ENCODE measurements at regions not wholly inside any gene's neighbourhood (a gene's known extent, or its start where the extent isn't known, plus 50 kb on each side); places are given as distances from the start of the nearest gene placed in this dataset.

DNA sequence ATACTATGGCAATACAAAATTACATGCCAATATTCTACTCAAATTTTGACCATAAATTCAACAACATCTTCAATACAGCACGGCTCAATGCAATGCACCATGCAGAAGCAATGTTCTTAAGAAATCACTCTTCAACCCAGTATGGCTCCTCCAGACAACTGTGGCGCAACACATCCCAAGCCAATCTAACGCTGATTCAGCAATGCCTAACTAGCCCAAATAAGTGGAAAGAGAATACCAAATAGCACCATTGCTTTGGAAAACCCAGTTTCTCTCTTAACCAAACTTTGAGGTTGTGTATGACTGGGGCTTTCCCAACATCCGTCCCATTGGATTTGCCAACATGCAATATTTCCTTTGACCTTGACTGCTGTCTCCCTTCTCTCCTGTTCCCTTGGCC lies 211.1 kb upstream of the TBX3 start:
- ATAC-seq (no peak), DNase-seq (no peak)
- Mint-ChIP-seq H3K9me3 (peaks cover 3% of the 10 kb centered on the region), H3K4me3 (no peak overlapping the region), H3K27me3 (ENCODE audit: low read depth) (no peaks in the 10 kb centered on the region), H3K36me3 (ENCODE audit: insufficient read depth) (no peaks in the 10 kb centered on the region), H3K4me1 (ENCODE audit: low read depth) (no peaks in the 10 kb centered on the region)

DNA sequence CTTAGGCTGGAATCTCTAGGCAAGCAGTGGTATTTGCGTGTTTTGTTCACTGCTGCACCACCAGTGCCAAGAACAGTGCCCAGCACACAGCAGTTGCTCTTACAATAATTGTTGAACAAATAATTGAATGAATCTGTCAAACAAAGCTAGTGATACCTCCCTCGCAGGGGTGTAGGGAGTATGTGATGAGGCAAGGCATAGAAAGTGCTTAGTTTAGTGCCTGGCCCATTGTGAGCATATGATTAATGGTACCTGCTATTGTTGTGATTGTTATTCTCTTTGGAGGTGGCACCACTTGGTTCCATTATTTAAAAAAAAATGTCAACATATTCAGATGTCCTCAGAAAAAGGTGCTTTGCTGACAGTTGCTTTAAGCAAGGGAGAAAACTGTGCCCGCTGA lies 210.1 kb upstream of the TBX3 start:
- Mint-ChIP-seq H3K9me3 (peaks cover 3% of the 10 kb centered on the region), H3K27me3 (ENCODE audit: low read depth) (no peaks in the 10 kb centered on the region), H3K4me3 (no peak overlapping the region), H3K36me3 (ENCODE audit: insufficient read depth) (no peaks in the 10 kb centered on the region), H3K4me1 (ENCODE audit: low read depth) (no peaks in the 10 kb centered on the region)
- DNase-seq (no peak), ATAC-seq (no peak)

DNA sequence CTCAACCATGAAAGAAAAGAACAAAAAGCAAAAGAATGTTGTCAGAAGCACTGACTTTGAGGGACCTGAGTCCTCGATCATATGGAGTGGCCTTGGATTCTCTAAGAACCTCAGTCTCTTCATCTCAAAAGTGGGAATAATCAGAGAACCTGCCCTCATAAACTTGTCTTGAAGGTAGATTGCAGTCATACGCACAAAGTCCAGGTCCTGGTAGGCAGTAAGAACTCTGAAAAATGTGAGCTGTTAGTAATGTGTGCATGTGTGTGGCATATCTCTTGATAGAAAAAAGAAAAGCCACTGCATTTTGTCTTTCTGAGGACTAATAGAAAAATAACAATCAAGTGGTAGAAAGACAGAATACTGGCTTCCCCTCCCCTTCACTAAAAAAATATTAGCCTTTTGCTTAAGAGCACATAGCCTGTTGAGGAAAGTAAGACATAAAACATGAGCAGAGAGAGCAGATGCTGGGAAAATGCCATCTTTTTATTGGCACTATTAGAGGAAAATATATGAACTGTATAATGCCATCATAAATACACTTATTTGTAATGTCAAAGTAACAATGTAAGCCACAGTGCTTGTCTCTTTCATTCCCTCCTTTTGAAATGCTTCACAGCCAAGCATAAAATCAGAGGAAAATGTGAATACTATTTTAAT lies 205.1 kb upstream of the TBX3 start:
- H3K36me3 Mint-ChIP-seq (ENCODE audit: insufficient read depth) = no peaks in the 10 kb centered on the region
- DNase-seq = no peak
- H3K9me3 Mint-ChIP-seq = no peaks in the 10 kb centered on the region
- no peaks in the 10 kb centered on the region for H3K27me3 Mint-ChIP-seq (ENCODE audit: low read depth)
- H3K4me3 Mint-ChIP-seq = no peak overlapping the region
- H3K4me1 Mint-ChIP-seq (ENCODE audit: low read depth) = no peaks in the 10 kb centered on the region
- ATAC-seq = no peak

DNA sequence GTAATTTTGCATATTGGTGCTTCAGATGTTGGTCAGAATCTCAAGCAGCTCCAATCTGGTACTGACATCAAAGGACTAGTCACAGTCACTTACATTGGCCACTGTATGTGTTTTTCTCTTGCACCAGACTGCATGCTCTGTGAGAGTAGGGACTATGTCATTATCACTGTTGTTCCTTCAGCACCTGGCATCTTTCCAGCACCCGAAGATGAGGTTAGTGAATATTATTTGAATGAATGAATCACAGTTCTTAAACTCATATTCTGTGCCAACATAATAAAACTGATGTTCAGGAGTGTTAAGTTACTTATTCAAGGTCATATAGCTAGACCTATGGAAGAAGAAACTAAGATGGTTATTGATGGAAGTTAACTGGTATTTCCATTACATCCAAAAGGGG lies 204.5 kb upstream of the TBX3 start:
- DNase-seq (no peak), ATAC-seq (no peak)
- Mint-ChIP-seq H3K4me3 (no peak overlapping the region), H3K9me3 (no peaks in the 10 kb centered on the region), H3K27me3 (ENCODE audit: low read depth) (no peaks in the 10 kb centered on the region), H3K36me3 (ENCODE audit: insufficient read depth) (no peaks in the 10 kb centered on the region), H3K4me1 (ENCODE audit: low read depth) (no peaks in the 10 kb centered on the region)

DNA sequence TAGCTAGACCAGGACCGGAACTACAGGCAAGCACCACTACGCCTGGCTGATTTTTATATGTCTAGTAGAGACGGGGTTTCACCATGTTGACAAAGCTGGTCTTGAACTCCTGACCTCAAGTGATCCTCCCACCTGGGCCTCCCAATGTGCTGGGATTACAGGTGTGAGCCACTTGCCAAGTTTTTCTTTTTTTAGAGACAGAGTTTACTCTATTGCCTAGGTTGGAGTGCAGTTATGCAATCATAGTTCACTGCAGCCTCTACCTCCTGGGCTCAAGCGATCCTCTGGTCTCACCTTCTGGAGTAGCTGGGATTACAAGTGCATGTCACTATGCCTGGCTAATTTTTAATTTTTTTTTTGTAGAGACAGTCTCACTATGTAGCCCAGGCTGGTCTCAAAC lies 201.5 kb upstream of the TBX3 start:
- Mint-ChIP-seq H3K36me3 (ENCODE audit: insufficient read depth) (no peaks in the 10 kb centered on the region), H3K4me1 (ENCODE audit: low read depth) (no peaks in the 10 kb centered on the region), H3K9me3 (peaks cover 5% of the 10 kb centered on the region), H3K27me3 (ENCODE audit: low read depth) (peaks cover 3% of the 10 kb centered on the region), H3K4me3 (no peak overlapping the region)
- ATAC-seq = no peak
- no peak for DNase-seq

DNA sequence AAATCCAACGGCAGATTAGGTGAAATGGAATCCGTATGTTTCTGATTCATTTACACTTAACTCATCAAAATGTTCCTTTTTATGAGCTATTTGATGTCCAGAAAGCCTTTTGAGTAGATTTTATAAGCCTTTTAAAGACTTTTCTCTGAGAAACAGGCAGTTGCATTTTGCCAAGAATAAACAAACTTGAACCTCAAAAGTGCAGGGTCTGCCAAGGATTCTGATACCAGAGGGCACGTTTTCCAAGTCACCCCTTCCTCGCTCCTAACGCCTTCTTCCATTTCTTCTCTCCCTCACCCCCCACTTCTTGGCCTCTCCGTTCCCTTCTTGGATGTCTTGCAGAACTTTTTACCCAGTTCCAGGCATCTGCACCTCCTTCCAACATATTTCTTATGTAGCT lies 200.6 kb upstream of the TBX3 start:
- peaks cover 5% of the 10 kb centered on the region for H3K9me3 Mint-ChIP-seq

DNA sequence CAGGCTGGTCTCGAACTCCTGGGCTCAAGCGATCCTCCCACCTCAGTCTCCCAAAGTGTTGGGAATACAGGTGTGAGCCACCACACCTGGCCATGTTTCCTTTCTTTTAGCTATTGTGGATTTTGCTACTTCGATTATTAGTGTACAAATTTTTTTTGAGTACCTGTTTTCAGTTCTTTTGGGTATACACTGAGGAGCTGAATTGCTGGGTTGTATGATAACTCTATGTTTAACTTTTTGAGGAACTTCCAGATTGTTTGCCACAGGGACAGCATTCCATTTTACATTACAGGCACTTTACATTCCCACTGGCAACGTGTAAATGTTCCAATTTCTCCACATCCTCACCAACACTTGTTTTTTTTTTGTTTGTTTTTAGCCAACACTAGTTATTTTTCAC lies 198.1 kb upstream of the TBX3 start:
- Mint-ChIP-seq H3K36me3 (ENCODE audit: insufficient read depth) (no peaks in the 10 kb centered on the region), H3K27me3 (ENCODE audit: low read depth) (peaks cover 3% of the 10 kb centered on the region), H3K9me3 (peaks cover 5% of the 10 kb centered on the region), H3K4me3 (no peak overlapping the region), H3K4me1 (ENCODE audit: low read depth) (no peaks in the 10 kb centered on the region)
- no peak for DNase-seq
- no peak for ATAC-seq

More for the DNA sequence above, 200.6 kb upstream of the TBX3 start:
- Mint-ChIP-seq H3K4me3 (no peak overlapping the region), H3K27me3 (ENCODE audit: low read depth) (peaks cover 3% of the 10 kb centered on the region), H3K36me3 (ENCODE audit: insufficient read depth) (no peaks in the 10 kb centered on the region), H3K4me1 (ENCODE audit: low read depth) (no peaks in the 10 kb centered on the region)
- no peak for ATAC-seq
- DNase-seq = no peak

DNA sequence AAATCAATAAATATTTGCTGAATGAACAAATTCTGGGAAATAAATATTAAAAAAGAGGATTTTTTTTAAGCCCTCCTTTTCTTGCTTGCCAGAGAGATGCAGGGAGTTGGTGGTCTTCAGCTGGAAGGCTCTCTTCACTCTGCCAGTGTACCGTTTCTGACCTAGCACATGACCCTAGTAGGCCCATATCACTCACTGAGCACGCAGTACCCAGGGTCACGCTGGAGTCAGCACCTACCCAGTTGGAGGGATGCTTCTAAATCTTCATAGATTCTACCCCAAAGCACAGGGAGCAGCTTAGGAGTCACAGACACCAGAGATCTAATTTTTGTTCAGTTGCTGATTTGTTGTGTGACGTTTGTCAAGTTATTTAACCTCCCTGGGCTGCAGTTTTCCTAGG lies 195.4 kb upstream of the TBX3 start:
- Mint-ChIP-seq H3K27me3 (ENCODE audit: low read depth) (peaks cover 3% of the 10 kb centered on the region), H3K9me3 (peaks cover 5% of the 10 kb centered on the region), H3K36me3 (ENCODE audit: insufficient read depth) (no peaks in the 10 kb centered on the region), H3K4me3 (no peak overlapping the region), H3K4me1 (ENCODE audit: low read depth) (no peaks in the 10 kb centered on the region)
- DNase-seq (no peak), ATAC-seq (no peak)

DNA sequence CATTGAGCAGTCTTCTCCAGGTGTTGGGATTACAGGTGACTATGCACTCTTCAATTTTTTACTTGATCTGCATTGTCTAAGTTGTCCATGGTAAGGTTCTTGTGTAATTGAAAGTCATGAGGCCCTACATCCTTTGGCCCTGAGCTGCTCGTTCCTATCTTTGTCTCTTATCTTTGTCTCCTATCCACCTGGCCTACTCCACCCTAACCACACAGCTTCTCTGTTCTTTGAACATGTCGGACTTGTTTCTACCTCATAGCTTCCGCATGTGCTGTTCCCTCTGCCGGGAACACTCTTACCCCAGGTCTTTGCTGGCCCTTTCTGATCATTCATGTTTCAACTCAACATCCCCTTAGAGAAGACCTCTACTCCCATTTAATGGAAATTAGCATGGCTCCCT lies 194.8 kb upstream of the TBX3 start:
- H3K4me3 Mint-ChIP-seq = no peak overlapping the region
- DNase-seq = no peak
- H3K27me3 Mint-ChIP-seq (ENCODE audit: low read depth) = peaks cover 3% of the 10 kb centered on the region
- no peaks in the 10 kb centered on the region for H3K4me1 Mint-ChIP-seq (ENCODE audit: low read depth)
- H3K9me3 Mint-ChIP-seq = peaks cover 5% of the 10 kb centered on the region
- H3K36me3 Mint-ChIP-seq (ENCODE audit: insufficient read depth) = no peaks in the 10 kb centered on the region
- no peak for ATAC-seq

DNA sequence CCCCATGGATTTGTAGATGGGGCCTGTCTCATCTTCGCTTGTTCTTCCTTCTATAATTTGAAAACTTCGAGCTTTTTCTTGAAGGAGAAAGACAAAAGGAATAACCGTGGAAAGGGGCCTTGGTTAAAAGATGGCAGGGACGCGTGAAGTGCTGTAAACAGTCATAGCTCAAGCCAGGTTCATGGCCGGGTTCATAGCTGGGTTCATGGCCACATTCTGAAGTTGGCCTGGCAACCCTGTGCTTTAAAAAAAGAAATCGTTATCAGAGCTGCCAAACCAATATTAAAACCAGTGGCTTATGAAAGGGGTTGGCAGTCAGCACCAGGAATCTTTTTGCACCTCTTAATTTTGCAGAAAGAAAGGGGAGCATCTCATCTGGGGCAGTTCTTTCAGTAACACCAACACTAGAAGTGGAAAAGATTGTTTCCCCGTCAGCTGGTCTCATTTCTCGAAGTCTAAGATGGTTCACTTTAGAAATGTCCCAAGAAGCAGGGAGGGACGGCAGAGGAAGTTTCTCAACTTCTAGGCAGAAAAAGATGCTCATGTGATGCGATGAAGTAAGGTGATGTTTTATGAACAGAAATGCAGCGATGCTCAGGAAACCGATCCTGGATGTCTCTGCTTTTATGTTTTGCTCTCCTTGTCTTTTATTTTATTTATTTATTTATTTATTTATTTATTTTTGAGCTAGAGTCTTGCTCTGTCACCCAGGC lies 193.1 kb upstream of the TBX3 start:
- no peak for ATAC-seq
- Mint-ChIP-seq H3K4me3 (no peak overlapping the region), H3K36me3 (ENCODE audit: insufficient read depth) (no peaks in the 10 kb centered on the region), H3K27me3 (ENCODE audit: low read depth) (no peaks in the 10 kb centered on the region), H3K9me3 (no peaks in the 10 kb centered on the region), H3K4me1 (ENCODE audit: low read depth) (no peaks in the 10 kb centered on the region)
- no peak for DNase-seq

DNA sequence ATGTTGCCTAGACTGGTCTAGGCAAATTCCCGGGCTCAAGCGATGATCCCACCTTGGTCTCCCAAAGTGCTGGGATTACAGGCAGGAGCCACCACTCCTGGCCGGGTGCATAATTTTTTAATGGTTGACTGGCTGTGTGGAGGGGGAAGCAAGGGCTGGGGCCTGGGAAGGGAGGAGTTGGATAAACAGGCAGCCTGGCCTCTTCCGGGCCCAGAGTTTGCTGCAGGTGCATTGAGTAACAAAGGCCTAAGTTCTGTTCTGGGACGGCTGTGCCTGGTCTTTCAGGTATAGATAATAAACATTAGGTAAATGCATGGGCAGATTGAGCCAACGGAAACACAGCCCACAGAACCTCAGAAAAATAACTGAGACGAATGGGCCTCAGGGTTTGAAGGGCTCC lies 191.3 kb upstream of the TBX3 start:
- Mint-ChIP-seq H3K36me3 (ENCODE audit: insufficient read depth) (no peaks in the 10 kb centered on the region), H3K4me1 (ENCODE audit: low read depth) (no peaks in the 10 kb centered on the region), H3K4me3 (no peak overlapping the region), H3K9me3 (no peaks in the 10 kb centered on the region), H3K27me3 (ENCODE audit: low read depth) (no peaks in the 10 kb centered on the region)
- no peak for ATAC-seq
- DNase-seq = no peak

DNA sequence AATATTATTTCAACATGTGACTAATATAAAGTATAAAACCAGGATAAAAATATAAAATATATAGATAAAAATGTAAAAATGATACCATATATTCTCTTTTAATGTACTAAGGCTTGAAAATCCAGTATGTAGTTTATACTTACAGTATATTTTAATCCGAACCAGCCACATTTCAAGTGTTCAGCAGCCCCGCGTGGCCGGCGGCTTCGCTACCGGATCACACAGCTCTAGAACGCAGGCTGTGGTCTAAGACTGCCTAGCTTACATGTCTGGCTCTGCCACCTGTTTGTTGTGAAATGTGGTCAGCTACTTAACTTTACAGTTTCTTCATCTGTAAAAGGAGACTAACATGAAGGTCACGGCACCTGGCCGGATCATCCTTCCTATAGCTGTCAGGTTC lies 189.7 kb upstream of the TBX3 start:
- Mint-ChIP-seq H3K4me1 (ENCODE audit: low read depth) (no peaks in the 10 kb centered on the region), H3K9me3 (no peaks in the 10 kb centered on the region), H3K27me3 (ENCODE audit: low read depth) (no peaks in the 10 kb centered on the region), H3K36me3 (ENCODE audit: insufficient read depth) (no peaks in the 10 kb centered on the region), H3K4me3 (no peak overlapping the region)
- no peak for DNase-seq
- ATAC-seq = no peak

DNA sequence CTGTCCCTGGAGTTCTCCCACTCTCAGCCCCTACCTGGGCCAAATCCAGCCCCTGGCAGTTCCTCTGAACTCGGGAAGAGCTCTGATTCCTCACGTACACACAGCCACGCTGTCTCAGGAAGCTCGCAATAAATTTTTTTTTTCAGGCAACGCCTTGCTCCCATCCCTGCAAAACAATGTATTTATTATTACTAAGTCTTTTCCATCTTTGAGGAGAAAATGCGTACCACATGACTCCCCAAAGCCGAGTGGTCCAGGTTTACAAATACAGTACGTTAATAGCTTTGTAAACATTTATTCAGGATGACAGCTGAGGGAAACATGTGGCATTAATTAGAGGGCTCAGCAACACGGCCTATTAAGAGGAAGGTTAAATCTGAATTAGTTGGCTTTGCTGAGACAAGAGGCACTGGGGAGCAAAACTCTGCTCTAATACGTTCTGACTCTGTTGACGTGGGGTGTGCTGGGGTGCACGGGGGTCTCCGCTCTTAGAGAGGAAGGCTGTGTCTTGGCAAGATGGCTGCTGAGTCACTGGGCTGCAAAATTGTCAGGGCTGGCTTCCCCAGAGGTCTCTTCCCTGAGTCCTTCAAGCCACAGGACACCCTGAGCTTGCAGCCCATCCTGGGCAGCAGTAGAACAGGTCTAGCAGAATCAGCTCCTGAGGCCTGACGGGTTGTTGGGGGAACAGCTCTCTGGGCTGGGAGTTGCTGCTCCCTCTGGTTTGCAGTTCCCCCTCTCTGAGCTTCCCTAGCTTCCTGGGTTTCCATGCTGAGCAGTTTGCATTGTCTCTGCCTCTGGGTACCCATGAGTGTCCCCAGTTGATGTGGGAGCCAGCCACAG lies 185.2 kb upstream of the TBX3 start:
- no peak for ATAC-seq
- H3K27me3 Mint-ChIP-seq (ENCODE audit: low read depth) = peaks cover 3% of the 10 kb centered on the region
- H3K4me1 Mint-ChIP-seq (ENCODE audit: low read depth) = no peaks in the 10 kb centered on the region
- H3K36me3 Mint-ChIP-seq (ENCODE audit: insufficient read depth) = no peaks in the 10 kb centered on the region
- no peaks in the 10 kb centered on the region for H3K9me3 Mint-ChIP-seq
- no peak for DNase-seq
- no peak overlapping the region for H3K4me3 Mint-ChIP-seq

DNA sequence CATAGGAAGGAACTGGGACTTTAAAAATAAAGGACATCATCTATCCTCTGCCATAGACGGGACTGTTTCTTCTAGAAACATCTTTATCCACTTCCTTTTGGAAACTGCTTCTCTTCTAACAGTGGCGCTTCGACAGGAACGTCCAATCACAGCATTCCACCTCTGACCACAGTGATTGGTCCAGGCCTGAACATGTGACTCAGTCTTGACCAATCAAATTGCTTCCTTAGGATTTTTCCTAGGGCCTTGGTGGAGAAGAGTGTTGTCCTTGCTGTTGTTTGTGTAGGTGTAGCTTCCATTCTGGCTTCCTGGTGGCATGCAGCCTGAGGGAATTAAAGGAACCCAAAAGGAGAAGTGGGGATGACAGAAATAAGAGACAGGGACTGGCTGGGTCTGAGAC lies 182.4 kb upstream of the TBX3 start:
- no peaks in the 10 kb centered on the region for H3K4me1 Mint-ChIP-seq (ENCODE audit: low read depth)
- no peaks in the 10 kb centered on the region for H3K36me3 Mint-ChIP-seq (ENCODE audit: insufficient read depth)
- no peak overlapping the region for H3K4me3 Mint-ChIP-seq
- DNase-seq (no peak), ATAC-seq (no peak)
- H3K9me3 Mint-ChIP-seq = peaks cover 3% of the 10 kb centered on the region
- H3K27me3 Mint-ChIP-seq (ENCODE audit: low read depth) = peaks cover 3% of the 10 kb centered on the region
